ENCODE measurements at regions not wholly inside any gene's neighbourhood (a gene's known extent, or its start where the extent isn't known, plus 50 kb on each side); places are given as distances from the start of the nearest gene placed in this dataset.

GRCh38 chr20:17878912-17879602, 89.5 kb downstream of the SNX5 start:
- TF ChIP-seq, protein P1, sequence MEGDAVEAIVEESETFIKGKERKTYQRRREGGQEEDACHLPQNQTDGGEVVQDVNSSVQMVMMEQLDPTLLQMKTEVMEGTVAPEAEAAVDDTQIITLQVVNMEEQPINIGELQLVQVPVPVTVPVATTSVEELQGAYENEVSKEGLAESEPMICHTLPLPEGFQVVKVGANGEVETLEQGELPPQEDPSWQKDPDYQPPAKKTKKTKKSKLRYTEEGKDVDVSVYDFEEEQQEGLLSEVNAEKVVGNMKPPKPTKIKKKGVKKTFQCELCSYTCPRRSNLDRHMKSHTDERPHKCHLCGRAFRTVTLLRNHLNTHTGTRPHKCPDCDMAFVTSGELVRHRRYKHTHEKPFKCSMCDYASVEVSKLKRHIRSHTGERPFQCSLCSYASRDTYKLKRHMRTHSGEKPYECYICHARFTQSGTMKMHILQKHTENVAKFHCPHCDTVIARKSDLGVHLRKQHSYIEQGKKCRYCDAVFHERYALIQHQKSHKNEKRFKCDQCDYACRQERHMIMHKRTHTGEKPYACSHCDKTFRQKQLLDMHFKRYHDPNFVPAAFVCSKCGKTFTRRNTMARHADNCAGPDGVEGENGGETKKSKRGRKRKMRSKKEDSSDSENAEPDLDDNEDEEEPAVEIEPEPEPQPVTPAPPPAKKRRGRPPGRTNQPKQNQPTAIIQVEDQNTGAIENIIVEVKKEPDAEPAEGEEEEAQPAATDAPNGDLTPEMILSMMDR (IDR thresholded peaks at IDR 0.05; ENCODE audit: poor library complexity, severe bottlenecking), result no peak
- TF ChIP-seq EP300 (conservative IDR thresholded peaks at IDR 0.05; ENCODE audit: poor library complexity, severe bottlenecking) (no peak), RAD21 (conservative IDR thresholded peaks at IDR 0.05) (no peak), POLR2AphosphoS5 (IDR thresholded peaks at IDR 0.05) (no peak), EZH2 (IDR thresholded peaks at IDR 0.05; ENCODE audit: borderline replicate concordance, insufficient read depth, low read length, poor library complexity, severe bottlenecking) (no peak)

All from neural cell (in vitro differentiated cells).